ENCODE measurements at regions not wholly inside any gene's neighbourhood (a gene's known extent, or its start where the extent isn't known, plus 50 kb on each side); places are given as distances from the start of the nearest gene placed in this dataset.

- no peak for TF ChIP-seq CTCF (IDR thresholded peaks at IDR 0.05)
- TF ChIP-seq POLR2A (IDR thresholded peaks at IDR 0.05), result no peak
Observed at GRCh38 chr2:10500601-10501361, 52.7 kb upstream of the ODC1 start.

All from lower leg skin (tissue), 3 donors.